DOHH2 (cell line): ENCODE measurements at regions not wholly inside any gene's neighbourhood (a gene's known extent, or its start where the extent isn't known, plus 50 kb on each side); places are given as distances from the start of the nearest gene placed in this dataset.

Source experiments
- CTCF ChIP-seq: fragments of 200-600 bp; sonication (generic); IDR thresholded peaks from one replicate; pipeline ENCODE4 v1.5.1; 2014; ENCODE audit warnings: antibody characterized with exemption, mild to moderate bottlenecking, low read depth, low read length; ENCODE audit not compliant: poor library complexity, severe bottlenecking
- EZH2phosphoT487 ChIP-seq: fragments of 200-600 bp; sonication (generic); IDR thresholded peaks from 2 replicates; pipeline ENCODE4 v1.6.1; 2017; ENCODE audit warnings: borderline replicate concordance, mild to moderate bottlenecking, antibody characterized with exemption, low read length, moderate library complexity, mixed read lengths

- TF ChIP-seq CTCF, result no peak
- no peak for TF ChIP-seq EZH2phosphoT487
These were observed 149.8 kb downstream of the SERPINI1 start for GRCh38 chr3:167885277-167885676.
